RWPE2 (cell line): ENCODE measurements at regions not wholly inside any gene's neighbourhood (a gene's known extent, or its start where the extent isn't known, plus 50 kb on each side); places are given as distances from the start of the nearest gene placed in this dataset.
A peak's percentile ranks its signal among the peaks of the same experiment; 100 is the strongest.
"Not testable (repeated sequence)": the region's sequence is repeated elsewhere in the genome, so short reads cannot be mapped to it uniquely, and the experiment has no call there.

Source experiments
- ATAC-seq: fragments of 200-7000 bp; cut with Tn5 transposase; 3 replicates; pipeline ENCODE4 v1.9.1; 2021; ENCODE audit warnings: low read depth
- DNase-seq: peaks from one replicate; pipeline ENCODE4 v3.0.0-alpha.2; 2020; ENCODE audit warnings: low spot score
- H3K27ac ChIP-seq: fragments of 450-650 bp; 2 replicates; pipeline ENCODE4 v1.5.1; 2017; ENCODE audit warnings: mild to moderate bottlenecking; ENCODE audit not compliant: poor library complexity, severe bottlenecking
- H3K27me3 ChIP-seq: fragments of 250-450 bp; sonication (Bioruptor Pico); 2 replicates; pipeline ENCODE4 v1.5.1; 2021; ENCODE audit warnings: mild to moderate bottlenecking, moderate library complexity; ENCODE audit not compliant: insufficient read depth, poor library complexity, severe bottlenecking
- H3K36me3 ChIP-seq: fragments of 250-450 bp; sonication (Bioruptor Pico); 2 replicates; pipeline ENCODE4 v1.5.1; 2020; ENCODE audit warnings: low read depth, mild to moderate bottlenecking, moderate library complexity
- H3K4me1 ChIP-seq: fragments of 250-450 bp; sonication (Bioruptor Pico); 2 replicates; pipeline ENCODE4 v1.5.1; 2021; ENCODE audit warnings: mild to moderate bottlenecking, moderate library complexity; ENCODE audit not compliant: insufficient read depth, poor library complexity, severe bottlenecking
- H3K4me3 ChIP-seq: fragments of 250-450 bp; sonication (Bioruptor Pico); 2 replicates; pipeline ENCODE4 v1.5.1; 2021; ENCODE audit warnings: mild to moderate bottlenecking, moderate library complexity; ENCODE audit not compliant: severe bottlenecking
- H3K9me3 ChIP-seq: fragments of 250-450 bp; sonication (Bioruptor Pico); 2 replicates; pipeline ENCODE4 v1.5.1; 2021; ENCODE audit warnings: mild to moderate bottlenecking, moderate library complexity; ENCODE audit not compliant: severe bottlenecking
- TF ChIP-seq, protein P1 (sequence below): fragments of 450-650 bp; IDR thresholded peaks from one replicate; pipeline ENCODE4 v1.5.1; 2017; ENCODE audit warnings: mild to moderate bottlenecking, moderate library complexity; ENCODE audit not compliant: poor library complexity, severe bottlenecking

DNA sequence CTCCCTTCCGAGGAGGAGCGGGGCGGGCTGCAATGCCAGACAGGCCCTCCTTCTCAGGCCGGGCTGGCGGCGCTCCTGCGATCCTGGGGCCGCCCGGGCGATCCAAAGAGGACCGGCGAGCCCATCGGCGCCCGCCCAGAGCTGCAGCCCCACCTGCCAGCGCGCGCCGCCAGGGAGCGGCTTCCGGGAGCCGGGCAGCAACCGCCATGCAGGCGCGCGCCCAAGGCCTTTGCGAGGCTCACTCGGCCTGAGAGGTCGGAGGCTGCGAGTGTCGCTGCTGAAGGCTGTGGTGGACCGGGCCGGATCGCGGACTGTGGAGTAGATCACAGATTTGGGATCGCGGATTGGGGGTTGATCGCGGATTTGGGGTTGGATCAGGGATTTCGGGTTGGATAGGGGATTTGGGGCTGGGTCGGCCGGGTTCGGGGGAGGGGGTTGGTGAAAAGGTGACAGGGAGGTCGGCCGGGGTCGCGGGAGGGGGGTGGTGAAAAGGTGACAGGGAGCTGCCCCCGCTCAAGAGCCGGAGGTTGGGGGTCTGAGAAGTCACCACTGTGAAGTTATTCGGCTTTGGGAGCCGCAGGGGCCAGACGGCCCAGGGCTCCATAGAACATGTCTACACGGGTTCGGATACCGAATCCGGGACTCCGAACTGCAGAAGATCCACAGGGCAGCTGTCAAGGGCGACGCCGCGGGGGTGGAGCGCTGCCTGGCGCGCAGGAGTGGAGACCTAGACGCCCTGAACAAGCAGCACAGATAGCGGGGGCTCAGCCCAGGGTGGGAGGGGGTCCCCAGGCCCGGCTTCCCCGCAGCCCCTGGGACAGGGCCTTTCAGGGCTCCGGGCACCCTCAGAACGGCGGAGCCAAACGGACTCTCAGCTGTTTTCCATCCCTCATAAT, 1213.4 kb downstream of the FOXD4L5 start:
- H3K9me3 ChIP-seq, ATAC-seq, H3K27ac ChIP-seq, H3K4me1 ChIP-seq, H3K27me3 ChIP-seq, H3K36me3 ChIP-seq, H3K4me3 ChIP-seq: not testable (repeated sequence)
- DNase-seq, result peak; percentile 34

DNA sequence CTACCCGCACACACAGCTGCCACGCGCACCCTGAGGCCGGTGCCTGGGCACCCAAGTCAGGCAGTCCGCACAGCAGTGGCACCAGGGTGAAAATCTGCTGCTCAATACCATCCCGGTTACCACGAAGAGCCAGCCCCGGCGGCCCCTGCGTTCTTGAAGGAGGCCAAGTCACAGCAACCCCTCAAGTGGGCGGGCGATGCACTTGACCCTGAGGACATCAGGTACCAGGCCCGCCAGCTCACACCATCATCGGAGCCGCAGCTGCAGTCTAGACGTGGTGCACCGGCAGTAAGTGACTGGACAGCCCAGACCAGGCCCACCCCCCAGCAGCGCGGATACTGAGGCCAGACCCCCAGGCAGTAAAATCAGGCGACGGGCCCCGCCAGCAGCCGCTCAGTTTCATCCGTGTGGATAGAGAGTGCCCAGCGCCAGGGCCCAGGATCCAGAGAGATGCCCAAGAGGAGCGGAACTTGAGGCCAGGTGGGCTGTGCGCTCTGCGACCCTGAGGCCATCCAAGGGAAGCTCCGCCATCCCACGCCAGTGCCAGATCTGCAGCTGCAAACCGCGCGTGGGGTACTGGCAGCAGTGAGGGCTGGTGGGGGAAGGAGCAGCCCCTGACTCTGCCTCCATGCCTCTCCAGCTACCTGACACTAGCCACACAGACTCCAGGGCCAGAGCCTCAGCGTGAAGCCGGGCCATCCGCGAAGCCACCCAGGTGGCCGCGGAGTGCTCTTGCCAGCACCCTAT, 1214.2 kb downstream of the FOXD4L5 start:
- H3K4me1 ChIP-seq, H3K36me3 ChIP-seq, H3K9me3 ChIP-seq, H3K27ac ChIP-seq, H3K27me3 ChIP-seq, ATAC-seq, H3K4me3 ChIP-seq: not testable (repeated sequence)
- peak; percentile 45 for DNase-seq

DNA sequence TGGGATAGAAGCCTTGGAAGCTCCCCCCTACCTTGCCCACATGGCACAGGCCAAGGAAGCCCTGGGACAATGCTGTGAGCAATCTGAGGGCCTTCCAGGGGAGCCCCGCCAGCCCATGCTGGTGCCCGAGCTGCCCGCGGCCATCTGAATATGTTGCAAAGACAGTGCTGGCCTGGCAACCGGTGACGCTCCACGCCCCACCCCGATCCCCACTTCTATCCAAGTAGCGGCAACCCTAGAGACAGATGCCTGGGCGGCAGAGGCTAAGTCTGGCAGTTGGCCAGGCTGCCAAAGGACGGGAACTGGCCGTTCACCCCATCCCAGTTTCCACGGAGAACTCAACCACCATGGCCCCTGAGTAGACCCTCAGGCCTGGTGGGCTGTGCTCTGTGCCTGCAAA, 1214.9 kb downstream of the FOXD4L5 start:
- ATAC-seq, H3K9me3 ChIP-seq, H3K27ac ChIP-seq, H3K27me3 ChIP-seq, H3K36me3 ChIP-seq, H3K4me1 ChIP-seq, H3K4me3 ChIP-seq, DNase-seq: not testable (repeated sequence)

DNA sequence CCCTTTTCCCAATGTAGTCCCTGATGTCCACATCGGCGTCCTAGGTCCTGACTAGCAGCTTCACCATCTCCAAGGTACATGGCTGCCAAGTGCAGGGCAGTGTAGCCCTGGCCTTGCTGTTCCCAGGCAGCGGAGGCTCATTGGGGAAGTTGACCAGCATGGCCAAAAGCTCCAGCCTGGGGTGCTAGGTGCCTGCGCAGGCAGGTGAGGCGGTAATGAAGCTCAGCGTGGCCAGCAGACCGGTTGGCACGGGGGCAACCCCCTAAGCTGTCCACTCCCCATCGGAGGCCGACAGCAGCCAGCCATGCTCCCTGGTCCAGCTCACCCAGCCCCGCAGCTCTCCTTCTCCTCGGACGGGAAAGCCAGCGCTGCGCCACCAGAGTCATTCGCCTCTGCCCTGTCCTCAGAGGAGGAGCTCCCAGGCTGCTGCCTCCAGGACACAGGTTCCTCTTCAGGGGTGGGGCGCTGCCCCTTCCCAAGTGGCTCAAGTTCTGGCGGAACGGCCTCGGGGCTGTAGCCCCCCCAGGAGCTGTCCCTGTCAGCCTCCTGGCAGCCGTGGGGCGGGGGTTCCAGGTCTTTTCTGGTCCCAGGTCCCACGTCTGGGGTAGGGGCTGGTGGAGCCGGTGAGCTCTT, 1218.2 kb downstream of the FOXD4L5 start:
- Histone ChIP-seq H3K27ac (no peak overlapping the region), H3K27me3 (no peaks in the 10 kb centered on the region), H3K36me3 (no peaks in the 10 kb centered on the region), H3K4me3 (no peak overlapping the region), H3K4me1 (no peaks in the 10 kb centered on the region), H3K9me3 (no peaks in the 10 kb centered on the region)
- TF ChIP-seq, protein P1, sequence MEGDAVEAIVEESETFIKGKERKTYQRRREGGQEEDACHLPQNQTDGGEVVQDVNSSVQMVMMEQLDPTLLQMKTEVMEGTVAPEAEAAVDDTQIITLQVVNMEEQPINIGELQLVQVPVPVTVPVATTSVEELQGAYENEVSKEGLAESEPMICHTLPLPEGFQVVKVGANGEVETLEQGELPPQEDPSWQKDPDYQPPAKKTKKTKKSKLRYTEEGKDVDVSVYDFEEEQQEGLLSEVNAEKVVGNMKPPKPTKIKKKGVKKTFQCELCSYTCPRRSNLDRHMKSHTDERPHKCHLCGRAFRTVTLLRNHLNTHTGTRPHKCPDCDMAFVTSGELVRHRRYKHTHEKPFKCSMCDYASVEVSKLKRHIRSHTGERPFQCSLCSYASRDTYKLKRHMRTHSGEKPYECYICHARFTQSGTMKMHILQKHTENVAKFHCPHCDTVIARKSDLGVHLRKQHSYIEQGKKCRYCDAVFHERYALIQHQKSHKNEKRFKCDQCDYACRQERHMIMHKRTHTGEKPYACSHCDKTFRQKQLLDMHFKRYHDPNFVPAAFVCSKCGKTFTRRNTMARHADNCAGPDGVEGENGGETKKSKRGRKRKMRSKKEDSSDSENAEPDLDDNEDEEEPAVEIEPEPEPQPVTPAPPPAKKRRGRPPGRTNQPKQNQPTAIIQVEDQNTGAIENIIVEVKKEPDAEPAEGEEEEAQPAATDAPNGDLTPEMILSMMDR, result no peak
- peak; percentile 45 for DNase-seq
- no peak for ATAC-seq

DNA sequence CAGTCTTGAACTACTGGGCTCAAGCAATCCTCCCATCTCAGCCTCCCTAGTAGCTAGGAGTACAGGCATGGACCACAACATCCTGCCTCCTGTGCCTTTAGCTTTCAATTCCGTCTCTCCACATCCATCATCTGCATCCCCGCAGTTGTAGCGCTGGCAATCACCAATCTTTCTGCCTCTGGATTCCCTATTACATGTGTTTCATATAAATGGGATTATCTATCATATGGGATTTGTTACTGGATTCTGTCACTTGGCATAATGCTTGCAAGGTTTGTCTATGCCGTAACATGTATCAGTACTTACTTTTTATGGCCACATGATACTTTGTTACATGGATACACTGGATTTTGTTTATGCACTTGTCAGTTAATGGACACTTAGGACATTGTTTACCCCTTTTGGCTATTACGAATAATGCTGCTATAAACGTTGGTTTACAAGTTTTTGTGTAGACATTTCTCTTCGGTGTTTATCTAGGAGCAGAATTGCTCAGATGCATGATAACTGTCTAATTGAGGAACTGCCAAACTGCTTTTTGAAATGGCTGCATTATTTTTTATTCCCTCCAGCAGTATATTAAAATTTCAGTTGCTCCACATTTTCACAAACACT, 1223.9 kb downstream of the FOXD4L5 start:
- no peak overlapping the region for H3K27ac ChIP-seq
- DNase-seq (no peak), ATAC-seq (no peak)
- H3K27me3 ChIP-seq, result no peaks in the 10 kb centered on the region
- no peaks in the 10 kb centered on the region for H3K4me1 ChIP-seq
- H3K4me3 ChIP-seq, result no peak overlapping the region
- H3K36me3 ChIP-seq, result no peaks in the 10 kb centered on the region
- no peaks in the 10 kb centered on the region for H3K9me3 ChIP-seq
- TF ChIP-seq, protein P1, result no peak

DNA sequence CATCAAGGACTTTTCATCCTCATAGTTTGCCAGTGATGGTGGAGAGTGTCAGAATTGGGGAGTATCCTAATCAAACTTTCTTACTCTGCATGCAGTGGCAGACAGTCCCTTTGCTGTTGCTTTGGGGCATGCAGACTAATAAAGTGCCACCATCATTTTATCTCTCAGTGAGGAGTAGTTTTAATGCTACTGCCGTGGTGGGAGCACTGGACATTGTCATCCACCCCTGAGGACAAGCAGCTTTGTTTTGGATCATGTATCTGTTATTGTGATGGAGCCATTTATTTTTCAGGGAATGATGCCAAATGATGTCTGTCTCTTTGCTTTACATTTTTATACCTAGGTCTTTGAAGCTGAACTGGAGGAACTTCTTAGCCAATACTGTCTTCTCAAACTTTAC, 1226.9 kb downstream of the FOXD4L5 start:
- H3K36me3 ChIP-seq, H3K27ac ChIP-seq, H3K27me3 ChIP-seq, H3K4me1 ChIP-seq, H3K9me3 ChIP-seq, H3K4me3 ChIP-seq, DNase-seq, ATAC-seq: not testable (repeated sequence)
